Ovary (tissue), 7 donors: ENCODE measurements at regions not wholly inside any gene's neighbourhood (a gene's known extent, or its start where the extent isn't known, plus 50 kb on each side); places are given as distances from the start of the nearest gene placed in this dataset.

Experiments
- DNase-seq, 5 donors: peaks; one replicate each; pipeline ENCODE4 v3.0.0-alpha.2; 2019 to 2020
- H3K27ac ChIP-seq, 2 donors: fragments of 200-600 bp; one replicate each; pipeline versions ENCODE4 v1.5.1 to v1.8.0; 2019 to 2022
- H3K27me3 ChIP-seq: fragments of 200-600 bp; one replicate; pipeline ENCODE4 v1.8.0; 2022
- H3K36me3 ChIP-seq: fragments of 200-600 bp; sonication (generic); one replicate; pipeline ENCODE4 v1.5.1; 2019
- H3K4me1 ChIP-seq: one replicate; pipeline ENCODE4 v1.8.1; 2013; ENCODE audit warnings: mild to moderate bottlenecking, moderate library complexity; ENCODE audit not compliant: insufficient read depth
- H3K4me3 ChIP-seq: fragments of 200-600 bp; sonication (generic); one replicate; pipeline ENCODE4 v1.5.1; 2017
- H3K9me3 ChIP-seq, 2 donors: fragments of 200-600 bp in 1 of 2; sonication (generic) in 1 of 2; one replicate each; pipeline versions ENCODE4 v1.5.1 to v1.8.1; 2013 to 2019; ENCODE audit warnings: mild to moderate bottlenecking in 1 of 2, moderate library complexity in 1 of 2
- CTCF ChIP-seq, 3 donors: fragments of 450-650 bp in 2 of 3; fragments of 200-600 bp in 1 of 3; IDR thresholded peaks; one replicate each; pipeline versions ENCODE4 v1.5.1 to v1.8.0; 2016 to 2022; ENCODE audit warnings: antibody characterized with exemption in 3 of 3, mild to moderate bottlenecking in 1 of 3
- EP300 ChIP-seq: sonication (generic); formaldehyde crosslinking; IDR thresholded peaks from one replicate; pipeline ENCODE4 v1.6.1; 2017; ENCODE audit warnings: antibody characterized with exemption
- POLR2A ChIP-seq: fragments of 450-650 bp; IDR thresholded peaks from one replicate; pipeline ENCODE4 v1.6.1; 2017; ENCODE audit warnings: antibody characterized with exemption, mild to moderate bottlenecking, moderate library complexity
- WGBS, 3 donors: extraction: QIAGEN DNeasy Blood & Tissue Kit in 1 of 3; methylation state at CpG; one replicate each; pipeline versions ENCODE4 v1.1.5 to v1.1.7; 2013 to 2017; 5-methylcytosine and 5-hydroxymethylcytosine counted together
- intact Hi-C, 4 donors: fragments of 100-400 bp; cut with DNase I; formaldehyde crosslinking; loops; one replicate each; pipeline versions ENCODE4 v1.11.0 to v1.15.1; 2022 to 2023
- donor health status: DM: no; HTN: no; CAD: no; lungs with moderate emphysema.
- donor health status: DM: no; HTN: no; CAD: no.
- donor health status: Bipolar disorder and iron deficiency.
- donor health status: DM: no; HTN: no; CAD: no.
- donor health status: DM: yes; HTN: yes; CAD: no.

DNA sequence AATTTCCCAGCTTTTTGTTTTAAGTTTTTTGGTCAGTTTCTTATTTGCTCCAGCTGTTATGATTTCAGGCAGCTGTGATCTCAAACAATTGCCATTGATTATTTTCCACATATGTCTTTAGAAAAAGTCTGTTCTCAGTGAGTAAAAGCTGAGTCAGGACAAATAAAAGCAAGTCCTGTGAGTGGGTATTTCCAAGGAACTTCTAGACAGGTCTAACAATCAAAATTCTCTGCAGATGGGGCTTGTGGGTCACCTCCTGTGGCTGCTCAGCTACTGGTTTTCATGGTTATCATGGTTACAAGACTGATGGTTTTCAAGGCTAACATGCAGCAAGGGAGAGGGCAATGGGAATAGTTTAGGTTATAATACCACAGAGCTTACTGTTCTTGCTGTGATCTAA is 585.7 kb downstream of the LMO4 start:
- TF ChIP-seq CTCF (IDR thresholded peaks at IDR 0.05) (no peak), EP300 (no peak), POLR2A (no peak)
- Histone ChIP-seq H3K36me3 (no peaks in the 10 kb centered on the region), H3K27ac (no peak overlapping the region), H3K4me3 (no peak overlapping the region), H3K4me1 (no peaks in the 10 kb centered on the region), H3K9me3 (no peaks in the 10 kb centered on the region), H3K27me3 (no peaks in the 10 kb centered on the region)
- intact Hi-C loops, result no loop called here
- DNase-seq, result no peak

DNA sequence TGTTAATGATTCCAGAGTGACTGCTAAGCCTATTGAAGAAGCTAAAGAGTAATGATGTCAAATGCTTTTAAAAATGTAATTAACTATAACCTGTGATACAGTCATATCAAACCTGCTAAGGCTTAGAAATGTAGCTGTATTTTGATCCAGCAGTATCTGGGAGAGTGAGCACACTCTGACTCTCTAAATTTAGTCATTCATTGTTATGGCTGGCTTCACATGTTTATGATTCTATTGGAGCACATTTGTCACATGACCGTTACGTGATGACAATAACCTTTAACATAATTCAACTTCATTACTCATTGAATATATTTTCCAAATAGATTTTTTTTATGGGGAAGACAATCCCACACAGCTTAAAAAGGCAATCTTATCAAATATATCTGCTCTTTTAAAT is 587.1 kb downstream of the LMO4 start:
- Histone ChIP-seq H3K4me1 (no peaks in the 10 kb centered on the region), H3K27me3 (no peaks in the 10 kb centered on the region), H3K4me3 (no peak overlapping the region), H3K9me3 (no peaks in the 10 kb centered on the region), H3K36me3 (no peaks in the 10 kb centered on the region), H3K27ac (no peak overlapping the region)
- 86 to 93% (median 93%) methylated on average over 2 of the region's 2 CpGs for WGBS, 3 donors
- intact Hi-C loops, result no loop called here
- TF ChIP-seq POLR2A (no peak), CTCF (IDR thresholded peaks at IDR 0.05) (no peak)
- DNase-seq, result no peak

DNA sequence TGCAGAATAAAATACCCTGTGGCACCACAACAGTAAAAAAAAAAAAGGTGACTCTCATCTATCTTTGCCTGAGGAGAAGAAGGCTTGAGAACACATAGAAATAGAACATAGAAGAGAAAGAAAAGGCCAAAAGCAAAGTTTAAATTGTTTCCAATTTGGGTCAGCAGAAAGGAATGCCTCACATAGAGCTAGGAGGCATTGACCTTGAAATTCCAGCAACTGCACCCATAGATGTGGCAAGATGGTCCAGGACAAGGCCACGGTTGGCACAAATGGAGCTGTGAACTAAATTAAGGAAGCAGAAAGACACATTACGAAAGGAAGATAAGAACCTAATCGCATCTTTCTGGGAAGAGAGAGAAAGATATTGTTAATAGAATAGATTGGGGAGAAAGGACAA is 588.3 kb downstream of the LMO4 start:
- no peak for DNase-seq
- no peaks in the 10 kb centered on the region for H3K4me1 ChIP-seq
- no peaks in the 10 kb centered on the region for H3K36me3 ChIP-seq
- TF ChIP-seq EP300, result no peak
- TF ChIP-seq CTCF (IDR thresholded peaks at IDR 0.05), result no peak
- no peak for TF ChIP-seq POLR2A
- no peaks in the 10 kb centered on the region for H3K27me3 ChIP-seq
- H3K4me3 ChIP-seq, result no peak overlapping the region
- 31 to 59% (median 39%) methylated on average over 3 of the region's 3 CpGs for WGBS, 3 donors
- H3K9me3 ChIP-seq, result no peaks in the 10 kb centered on the region
- no peak overlapping the region for H3K27ac ChIP-seq
- intact Hi-C loops, result no loop called here

DNA sequence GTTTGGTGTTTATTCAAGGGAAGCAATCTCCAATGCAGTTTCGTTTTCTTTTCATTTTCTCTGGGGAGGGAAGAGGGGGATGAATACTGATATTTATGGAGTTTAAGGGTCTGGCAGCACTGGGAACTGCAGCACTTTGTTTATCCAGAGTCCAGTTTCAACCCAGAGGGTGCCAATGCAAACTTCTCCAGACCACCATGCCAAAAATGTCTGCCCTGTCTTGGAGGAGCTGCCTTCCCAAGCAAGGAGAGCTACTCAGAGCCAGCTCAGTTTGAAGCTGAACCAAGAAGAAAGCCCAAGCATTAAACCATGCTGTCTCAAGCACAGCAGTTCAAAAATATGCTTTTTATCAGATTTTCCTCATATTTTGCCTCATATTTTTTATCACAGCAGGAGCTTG is 589.7 kb downstream of the LMO4 start:
- TF ChIP-seq EP300 (no peak), CTCF (IDR thresholded peaks at IDR 0.05) (no peak)
- Histone ChIP-seq H3K4me3 (no peak overlapping the region), H3K9me3 (no peaks in the 10 kb centered on the region), H3K27ac (no peak overlapping the region), H3K27me3 (no peaks in the 10 kb centered on the region), H3K4me1 (no peaks in the 10 kb centered on the region), H3K36me3 (no peaks in the 10 kb centered on the region)
- 43 to 48% (median 47%) methylated on average over 1 of the region's 1 CpG for WGBS, 3 donors
- no peak for DNase-seq
- intact Hi-C loops, result no loop called here

DNA sequence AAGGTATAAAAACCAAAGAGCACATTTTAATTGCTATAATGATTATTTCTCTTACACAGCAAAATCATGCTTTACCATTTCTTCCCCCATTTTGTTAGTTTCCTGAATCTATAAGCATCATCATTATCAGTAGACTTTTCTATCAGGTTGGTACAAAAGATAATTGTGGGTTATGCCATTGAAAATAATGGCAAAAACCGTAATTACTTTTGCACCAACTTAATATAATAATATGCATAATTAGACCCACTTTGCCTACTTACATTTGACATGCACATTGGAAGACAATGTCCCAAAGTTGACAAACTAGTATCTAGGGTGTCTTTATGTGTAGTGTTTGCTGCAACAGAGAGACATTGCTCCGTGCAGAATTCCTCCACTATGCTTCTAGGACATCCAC is 594.2 kb downstream of the LMO4 start:
- intact Hi-C loops, result no loop called here
- Histone ChIP-seq H3K4me3 (no peak overlapping the region), H3K9me3 (no peaks in the 10 kb centered on the region), H3K4me1 (no peaks in the 10 kb centered on the region), H3K27ac (no peak overlapping the region), H3K27me3 (no peaks in the 10 kb centered on the region), H3K36me3 (no peaks in the 10 kb centered on the region)
- TF ChIP-seq CTCF (IDR thresholded peaks at IDR 0.05) (no peak), EP300 (no peak)
- 92 to 96% (median 94%) methylated on average over 2 of the region's 2 CpGs for WGBS, 3 donors
- DNase-seq, result no peak
